Gastroesophageal sphincter (tissue), 4 donors: ENCODE measurements at regions not wholly inside any gene's neighbourhood (a gene's known extent, or its start where the extent isn't known, plus 50 kb on each side); places are given as distances from the start of the nearest gene placed in this dataset.

Source experiments
- ATAC-seq: fragments of 150-250 bp; one replicate; pipeline ENCODE4 v1.9.1; 2016; ENCODE audit warnings: mild to moderate bottlenecking, moderate library complexity
- H3K27ac ChIP-seq, 4 donors: fragments of 200-600 bp; sonication (generic) in 3 of 4; 1 replicate in 3 of 4; 2 replicates in 1 of 4; pipeline ENCODE4 v1.5.1; 2016 to 2019
- H3K27me3 ChIP-seq: fragments of 200-600 bp; sonication (generic); one replicate; pipeline ENCODE4 v1.5.1; 2019
- H3K36me3 ChIP-seq, 2 donors: fragments of 200-600 bp; sonication (generic); one replicate each; pipeline ENCODE4 v1.5.1; 2019; ENCODE audit warnings: control low read depth in 1 of 2
- H3K4me1 ChIP-seq, 3 donors: fragments of 200-600 bp; sonication (generic); 1 replicate in 2 of 3; 2 replicates in 1 of 3; pipeline ENCODE4 v1.5.1; 2016 to 2019; ENCODE audit warnings: control low read depth in 2 of 3
- H3K4me3 ChIP-seq, 2 donors: fragments of 200-600 bp; sonication (generic); one replicate each; pipeline ENCODE4 v1.5.1; 2019; ENCODE audit warnings: mild to moderate bottlenecking in 1 of 2, moderate library complexity in 1 of 2
- H3K9me3 ChIP-seq, 3 donors: fragments of 200-600 bp; sonication (generic); one replicate each; pipeline ENCODE4 v1.5.1; 2017 to 2019; ENCODE audit warnings: control low read depth in 2 of 3
- EP300 ChIP-seq: sonication (generic); formaldehyde crosslinking; IDR thresholded peaks from one replicate; pipeline ENCODE4 v1.6.1; 2017; ENCODE audit warnings: antibody characterized with exemption, mild to moderate bottlenecking
- POLR2A ChIP-seq, 2 donors: fragments of 450-650 bp; IDR thresholded peaks; one replicate each; pipeline ENCODE4 v1.6.1; 2017; ENCODE audit warnings: antibody characterized with exemption in 2 of 2, mild to moderate bottlenecking in 2 of 2, moderate library complexity in 1 of 2
- POLR2AphosphoS5 ChIP-seq: sonication (generic); formaldehyde crosslinking; IDR thresholded peaks from one replicate; pipeline ENCODE4 v1.6.1; 2017; ENCODE audit warnings: antibody characterized with exemption
- WGBS, 2 donors: methylation state at CpG; one replicate each; pipeline ENCODE4 v1.1.5; 2018; ENCODE audit warnings: low coverage in 1 of 2; 5-methylcytosine and 5-hydroxymethylcytosine counted together
- TF ChIP-seq, protein P1 (sequence below), 4 experiments: fragments of 200-600 bp in 2 of 4; fragments of 450-650 bp in 2 of 4; sonication (generic) in 1 of 4; IDR thresholded peaks; one replicate each; pipeline ENCODE4 v1.5.1; 2017 to 2019; ENCODE audit warnings: antibody characterized with exemption in 4 of 4, mild to moderate bottlenecking in 2 of 4, moderate library complexity in 2 of 4

DNA sequence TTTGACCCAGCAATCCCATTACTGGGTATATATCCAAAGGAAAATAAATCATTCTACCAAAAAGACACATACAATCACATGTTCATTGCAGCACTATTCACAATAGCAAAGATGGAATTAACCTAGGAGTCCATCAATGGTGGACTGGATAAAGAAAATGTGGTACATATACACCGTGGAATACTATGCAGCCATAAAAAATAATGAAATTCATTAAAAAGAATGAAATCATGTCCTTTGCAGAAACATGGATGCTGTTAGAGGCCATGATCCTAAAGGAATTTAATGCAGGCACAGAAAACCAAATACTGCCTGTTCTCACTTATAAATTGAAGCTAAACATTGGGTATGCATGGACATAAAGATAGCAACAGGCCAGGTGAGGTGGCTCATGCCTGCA lies 61.9 kb upstream of the BMP6 start:
- TF ChIP-seq, protein P1, sequence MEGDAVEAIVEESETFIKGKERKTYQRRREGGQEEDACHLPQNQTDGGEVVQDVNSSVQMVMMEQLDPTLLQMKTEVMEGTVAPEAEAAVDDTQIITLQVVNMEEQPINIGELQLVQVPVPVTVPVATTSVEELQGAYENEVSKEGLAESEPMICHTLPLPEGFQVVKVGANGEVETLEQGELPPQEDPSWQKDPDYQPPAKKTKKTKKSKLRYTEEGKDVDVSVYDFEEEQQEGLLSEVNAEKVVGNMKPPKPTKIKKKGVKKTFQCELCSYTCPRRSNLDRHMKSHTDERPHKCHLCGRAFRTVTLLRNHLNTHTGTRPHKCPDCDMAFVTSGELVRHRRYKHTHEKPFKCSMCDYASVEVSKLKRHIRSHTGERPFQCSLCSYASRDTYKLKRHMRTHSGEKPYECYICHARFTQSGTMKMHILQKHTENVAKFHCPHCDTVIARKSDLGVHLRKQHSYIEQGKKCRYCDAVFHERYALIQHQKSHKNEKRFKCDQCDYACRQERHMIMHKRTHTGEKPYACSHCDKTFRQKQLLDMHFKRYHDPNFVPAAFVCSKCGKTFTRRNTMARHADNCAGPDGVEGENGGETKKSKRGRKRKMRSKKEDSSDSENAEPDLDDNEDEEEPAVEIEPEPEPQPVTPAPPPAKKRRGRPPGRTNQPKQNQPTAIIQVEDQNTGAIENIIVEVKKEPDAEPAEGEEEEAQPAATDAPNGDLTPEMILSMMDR (IDR thresholded peaks at IDR 0.05): no peak
- TF ChIP-seq POLR2A (IDR thresholded peaks at IDR 0.05) (no peak), POLR2AphosphoS5 (no peak), EP300 (no peak)
- Histone ChIP-seq H3K27ac (no peak overlapping the region), H3K4me3 (no peak overlapping the region), H3K27me3 (no peaks in the 10 kb centered on the region), H3K9me3 (no peaks in the 10 kb centered on the region), H3K4me1 (no peaks in the 10 kb centered on the region), H3K36me3 (no peaks in the 10 kb centered on the region)
- 89 to 100% methylated on average over 1 of the region's 1 CpG for WGBS, 2 donors
- no peak for ATAC-seq

DNA sequence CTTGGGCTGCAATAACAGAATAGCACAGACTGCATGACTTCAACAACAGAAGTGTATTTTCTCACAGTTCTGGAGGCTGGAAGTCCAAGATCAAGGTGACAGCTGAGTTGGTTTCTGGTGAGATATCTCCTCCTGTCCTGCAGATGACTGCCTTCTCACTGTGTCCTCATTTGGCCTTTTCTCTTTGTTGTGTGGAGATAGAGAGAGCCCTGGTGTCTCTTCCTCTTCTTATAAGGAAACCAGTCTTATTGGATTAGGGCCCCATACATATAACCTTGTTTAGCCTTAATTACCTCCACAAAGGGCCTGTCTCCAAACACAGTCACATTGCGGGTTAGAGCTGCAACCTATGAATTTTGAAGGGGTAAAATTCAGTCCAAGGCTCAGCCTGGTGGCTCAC lies 57.0 kb upstream of the BMP6 start:
- Histone ChIP-seq H3K9me3 (no peaks in the 10 kb centered on the region), H3K27ac (no peak overlapping the region), H3K36me3 (no peaks in the 10 kb centered on the region), H3K4me1 (peaks cover 0 to 14% (median 3%) of the 10 kb centered on the region in 3 donors), H3K27me3 (peaks cover 32% of the 10 kb centered on the region), H3K4me3 (no peak overlapping the region)
- TF ChIP-seq, protein P1 (IDR thresholded peaks at IDR 0.05): no peak
- TF ChIP-seq POLR2A (IDR thresholded peaks at IDR 0.05) (no peak), EP300 (no peak), POLR2AphosphoS5 (no peak)
- no CpG with 5 or more reads among the region's 1 CpG for WGBS, 2 donors
- ATAC-seq: no peak

DNA sequence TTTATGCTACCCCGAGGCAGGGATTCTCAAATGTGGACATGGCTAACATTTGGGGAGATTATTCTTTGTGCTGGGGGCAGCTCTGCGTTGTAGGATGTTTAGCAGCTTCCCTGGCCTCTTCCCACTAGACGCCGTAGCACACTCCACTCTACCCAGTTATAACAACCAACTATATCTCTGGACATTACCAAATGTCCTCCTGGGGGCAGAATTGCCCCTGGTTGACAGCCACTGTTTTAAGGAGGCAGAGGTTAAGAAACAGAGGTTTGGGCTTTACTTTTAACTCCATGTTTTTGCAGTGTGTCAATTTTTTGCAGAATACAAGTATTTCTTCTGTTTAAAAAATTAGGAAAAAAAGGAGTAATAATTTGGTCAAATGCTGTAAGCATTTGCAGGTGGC lies 56.2 kb upstream of the BMP6 start:
- Histone ChIP-seq H3K27ac (no peak overlapping the region), H3K4me3 (no peak overlapping the region), H3K27me3 (peaks cover 35% of the 10 kb centered on the region), H3K9me3 (no peaks in the 10 kb centered on the region), H3K4me1 (peaks cover 0 to 14% (median 3%) of the 10 kb centered on the region in 3 donors), H3K36me3 (no peaks in the 10 kb centered on the region)
- WGBS, 2 donors: 80 to 89% methylated on average over 4 of the region's 4 CpGs
- ATAC-seq: no peak
- TF ChIP-seq POLR2A (IDR thresholded peaks at IDR 0.05) (no peak), POLR2AphosphoS5 (no peak), EP300 (no peak)
- TF ChIP-seq, protein P1 (IDR thresholded peaks at IDR 0.05): no peak

DNA sequence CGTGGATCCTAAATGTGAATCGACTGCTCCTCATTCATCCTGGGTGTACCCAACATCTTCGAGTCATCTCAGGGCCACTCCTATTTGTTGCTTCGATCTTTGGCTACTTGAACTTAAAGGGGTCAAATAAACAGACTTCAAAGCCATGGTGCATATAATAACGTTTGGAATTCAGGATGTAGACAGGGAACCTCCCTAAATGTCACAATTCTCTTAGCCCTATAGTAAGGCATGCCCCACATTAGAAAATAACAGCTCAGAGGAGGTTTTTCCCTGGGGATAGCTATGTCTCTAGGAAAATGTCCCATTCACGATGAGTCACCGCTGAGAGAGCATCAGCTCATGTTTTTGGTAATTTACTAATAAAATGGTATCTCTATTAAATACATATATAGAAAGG lies 54.8 kb upstream of the BMP6 start:
- 39 to 73% methylated on average over 2 to 7 of the region's 7 CpGs for WGBS, 2 donors
- H3K27ac ChIP-seq: no peak overlapping the region
- TF ChIP-seq POLR2AphosphoS5 (no peak), POLR2A (IDR thresholded peaks at IDR 0.05) (no peak), EP300 (no peak)
- TF ChIP-seq, protein P1 (IDR thresholded peaks at IDR 0.05): no peak
- H3K27me3 ChIP-seq: peaks cover 35% of the 10 kb centered on the region
- H3K36me3 ChIP-seq: no peaks in the 10 kb centered on the region
- H3K4me1 ChIP-seq: peaks cover 0 to 14% (median 3%) of the 10 kb centered on the region in 3 donors
- no peak overlapping the region for H3K4me3 ChIP-seq
- ATAC-seq: no peak
- H3K9me3 ChIP-seq: no peaks in the 10 kb centered on the region

DNA sequence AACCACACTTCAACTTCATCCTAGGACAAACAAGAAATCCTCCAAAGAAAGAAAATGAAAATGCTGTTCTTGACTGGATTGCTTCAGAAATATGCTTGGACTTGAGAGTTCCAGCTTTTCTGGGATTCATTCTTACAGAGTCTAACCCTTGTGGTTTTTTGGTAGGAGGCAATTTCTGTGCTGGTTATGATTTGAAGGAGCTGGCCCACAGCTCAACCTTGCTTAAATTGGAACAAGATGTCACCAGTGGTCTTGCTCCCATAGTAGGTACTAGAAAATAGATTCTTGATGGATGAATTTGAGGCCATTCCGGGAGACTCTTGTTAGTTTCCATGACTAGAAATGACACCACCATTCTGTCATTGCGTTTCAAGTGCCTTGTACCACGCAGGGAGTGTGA lies 54.3 kb upstream of the BMP6 start:
- H3K9me3 ChIP-seq: no peaks in the 10 kb centered on the region
- 58 to 64% methylated on average over 3 of the region's 3 CpGs for WGBS, 2 donors
- H3K4me1 ChIP-seq: peaks cover 0 to 14% (median 3%) of the 10 kb centered on the region in 3 donors
- H3K4me3 ChIP-seq: no peak overlapping the region
- no peak for ATAC-seq
- no peak overlapping the region for H3K27ac ChIP-seq
- TF ChIP-seq, protein P1 (IDR thresholded peaks at IDR 0.05): no peak
- TF ChIP-seq POLR2AphosphoS5: no peak
- no peak for TF ChIP-seq POLR2A (IDR thresholded peaks at IDR 0.05)
- TF ChIP-seq EP300: no peak
- H3K27me3 ChIP-seq: peaks cover 35% of the 10 kb centered on the region
- no peaks in the 10 kb centered on the region for H3K36me3 ChIP-seq
